ENCODE measurements at regions not wholly inside any gene's neighbourhood (a gene's known extent, or its start where the extent isn't known, plus 50 kb on each side); places are given as distances from the start of the nearest gene placed in this dataset.
"Not testable (repeated sequence)": the region's sequence is repeated elsewhere in the genome, so short reads cannot be mapped to it uniquely, and the experiment has no call there.

GRCh38 chr1:30001732-30002039 is 721.7 kb downstream of the MATN1 start:
- WGBS: 61% methylated on average over 4 of the region's 5 CpGs
- H3K27ac ChIP-seq (replicated peaks in 1 of 4): no peak overlapping the region
- no peaks in the 10 kb centered on the region for H3K36me3 ChIP-seq
- H3K4me3 ChIP-seq: no peak overlapping the region
- intact Hi-C loops (cut with DNase I): no loop called here
- no peaks in the 10 kb centered on the region for H3K27me3 ChIP-seq
- H3K9me3 ChIP-seq: no peaks in the 10 kb centered on the region
- no peaks in the 10 kb centered on the region for H3K4me1 ChIP-seq
- DNase-seq (ENCODE audit: extremely low spot score): peak; percentile 86
- TF ChIP-seq POLR2A (IDR thresholded peaks at IDR 0.05; ENCODE audit: low read depth) (no peak), POLR2AphosphoS5 (IDR thresholded peaks at IDR 0.05) (no peak), EP300 (IDR thresholded peaks at IDR 0.05) (no peak)

GRCh38 chr1:30001011-30001731 is 722.2 kb downstream of the MATN1 start:
- Histone ChIP-seq H3K9me3 (no peaks in the 10 kb centered on the region), H3K4me1 (no peaks in the 10 kb centered on the region), H3K27ac (replicated peaks in 1 of 4) (no peak overlapping the region), H3K36me3 (no peaks in the 10 kb centered on the region), H3K4me3 (no peak overlapping the region), H3K27me3 (no peaks in the 10 kb centered on the region)
- intact Hi-C loops (cut with DNase I): no loop called here
- TF ChIP-seq POLR2A (IDR thresholded peaks at IDR 0.05; ENCODE audit: low read depth) (no peak), CTCF (IDR thresholded peaks at IDR 0.05) (no peak), EP300 (IDR thresholded peaks at IDR 0.05) (no peak), POLR2AphosphoS5 (IDR thresholded peaks at IDR 0.05) (no peak)
- peak; percentile 90 for DNase-seq (ENCODE audit: extremely low spot score)
- WGBS: 64% methylated on average over 14 of the region's 15 CpGs

GRCh38 chr1:30000266-30000665 is 723.1 kb downstream of the MATN1 start:
- H3K27ac ChIP-seq (replicated peaks in 1 of 4): no peak overlapping the region
- TF ChIP-seq POLR2A (IDR thresholded peaks at IDR 0.05; ENCODE audit: low read depth) (no peak), CTCF (IDR thresholded peaks at IDR 0.05) (no peak), POLR2AphosphoS5 (IDR thresholded peaks at IDR 0.05) (no peak), EP300 (IDR thresholded peaks at IDR 0.05) (no peak)
- no peaks in the 10 kb centered on the region for H3K4me1 ChIP-seq
- 79% methylated on average over 7 of the region's 7 CpGs for WGBS
- H3K36me3 ChIP-seq: no peaks in the 10 kb centered on the region
- peak; percentile 64 for DNase-seq (ENCODE audit: extremely low spot score)
- no peak overlapping the region for H3K4me3 ChIP-seq
- peaks cover 0 to 3% (median under 1%) of the 10 kb centered on the region in 4 donors for H3K9me3 ChIP-seq
- intact Hi-C loops (cut with DNase I): no loop called here
- H3K27me3 ChIP-seq: no peaks in the 10 kb centered on the region

- 67% methylated on average over 1 of the region's 1 CpG for WGBS
- Histone ChIP-seq H3K27ac (replicated peaks in 1 of 4) (no peak overlapping the region), H3K4me1 (no peaks in the 10 kb centered on the region), H3K9me3 (peaks cover 0 to 8% (median 5%) of the 10 kb centered on the region in 4 donors), H3K27me3 (no peaks in the 10 kb centered on the region), H3K4me3 (no peak overlapping the region), H3K36me3 (no peaks in the 10 kb centered on the region)
- DNase-seq (ENCODE audit: extremely low spot score): peak; percentile 87
- intact Hi-C loops (cut with DNase I): no loop called here
- TF ChIP-seq POLR2AphosphoS5 (IDR thresholded peaks at IDR 0.05) (no peak), EP300 (IDR thresholded peaks at IDR 0.05) (no peak), CTCF (IDR thresholded peaks at IDR 0.05) (no peak), POLR2A (IDR thresholded peaks at IDR 0.05; ENCODE audit: low read depth) (no peak)
Measured at GRCh38 chr1:29999595-29999994, 723.8 kb downstream of the MATN1 start.

- H3K9me3 ChIP-seq: peaks cover 0 to 17% (median 9%) of the 10 kb centered on the region in 4 donors
- intact Hi-C loops (cut with DNase I): no loop called here
- no peaks in the 10 kb centered on the region for H3K36me3 ChIP-seq
- TF ChIP-seq CTCF (IDR thresholded peaks at IDR 0.05): no peak
- TF ChIP-seq POLR2A (IDR thresholded peaks at IDR 0.05; ENCODE audit: low read depth): no peak
- no peak for TF ChIP-seq EP300 (IDR thresholded peaks at IDR 0.05)
- TF ChIP-seq POLR2AphosphoS5 (IDR thresholded peaks at IDR 0.05): no peak
- no peaks in the 10 kb centered on the region for H3K4me1 ChIP-seq
- 81% methylated on average over 4 of the region's 4 CpGs for WGBS
- H3K4me3 ChIP-seq: no peak overlapping the region
- peak; percentile 78 for DNase-seq (ENCODE audit: extremely low spot score)
- H3K27ac ChIP-seq (replicated peaks in 1 of 4): no peak overlapping the region
- H3K27me3 ChIP-seq: no peaks in the 10 kb centered on the region
Measured at GRCh38 chr1:29998686-29999085, 724.7 kb downstream of the MATN1 start.

GRCh38 chr1:29997818-29998217 is 725.6 kb downstream of the MATN1 start:
- intact Hi-C loops (cut with DNase I); H3K36me3 ChIP-seq; H3K4me3 ChIP-seq; H3K27me3 ChIP-seq; H3K27ac ChIP-seq (replicated peaks in 1 of 4); H3K4me1 ChIP-seq; DNase-seq (ENCODE audit: extremely low spot score): not testable (repeated sequence)
- H3K9me3 ChIP-seq: peaks cover 0 to 26% (median 16%) of the 10 kb centered on the region in 4 donors
- WGBS: 100% methylated on average over 2 of the region's 3 CpGs

All from esophagus muscularis mucosa (tissue), 4 donors.